ENCODE measurements at regions not wholly inside any gene's neighbourhood (a gene's known extent, or its start where the extent isn't known, plus 50 kb on each side); places are given as distances from the start of the nearest gene placed in this dataset.

GRCh38 chr4:124132161-124132560 is 580.4 kb downstream of the ANKRD50 start:
- Histone ChIP-seq H3K9me3 (replicated peaks in 1 of 2; ENCODE audit: control insufficient read depth in 2 of 2, insufficient read depth in 1 of 2, low read depth in 1 of 2, low read length in 2 of 2) (peaks cover 0 to 2% of the 10 kb centered on the region in 2 donors), H4K91ac (ENCODE audit: low read depth, low read length, poor library complexity) (no peak overlapping the region), H3K27me3 (ENCODE audit: control insufficient read depth in 3 of 3, insufficient read depth in 3 of 3, low read depth in 1 of 3, low read length in 3 of 3) (no peaks in the 10 kb centered on the region), H3K18ac (ENCODE audit: low read length) (no peak overlapping the region), H2BK5ac (ENCODE audit: low read length) (no peak overlapping the region), H3K14ac (ENCODE audit: low read length) (no peak overlapping the region), H2AK5ac (ENCODE audit: low read depth, low read length) (no peak overlapping the region), H2BK120ac (ENCODE audit: low read depth, low read length) (no peak overlapping the region), H3K4me3 (ENCODE audit: low read length in 2 of 2) (no peak overlapping the region), H3K27ac (replicated peaks; ENCODE audit: low read length) (no peak overlapping the region), H2AFZ (ENCODE audit: low read length) (no peak overlapping the region), H4K8ac (ENCODE audit: low read depth, low read length) (no peak overlapping the region), H3K4me2 (ENCODE audit: insufficient read depth, low read length, poor library complexity, severe bottlenecking) (no peak overlapping the region), H2BK15ac (ENCODE audit: low read length) (no peak overlapping the region), H3K23ac (ENCODE audit: low read depth, low read length, poor library complexity) (no peak overlapping the region), H3K79me1 (ENCODE audit: low read depth, low read length) (no peaks in the 10 kb centered on the region), H3K4ac (ENCODE audit: low read length) (no peak overlapping the region), H3K9ac (ENCODE audit: low read depth, low read length, poor library complexity) (no peak overlapping the region), H3K36me3 (replicated peaks in 1 of 2; ENCODE audit: control insufficient read depth in 2 of 2, insufficient read depth in 2 of 2, low read length in 2 of 2) (no peaks in the 10 kb centered on the region), H2BK12ac (ENCODE audit: low read length) (no peak overlapping the region), H3K4me1 (ENCODE audit: control insufficient read depth in 2 of 2, insufficient read depth in 1 of 2, low read depth in 1 of 2, low read length in 2 of 2) (no peaks in the 10 kb centered on the region)
- WGBS, 2 donors (ENCODE audit: extremely low coverage in 2 of 2, insufficient read length in 2 of 2, insufficient replicate concordance in 1 of 2) = no CpG with 5 or more reads among the region's 2 CpGs
- DNase-seq (ENCODE audit: low spot score) = no peak

GRCh38 chr4:124133753-124134152 is 578.8 kb downstream of the ANKRD50 start:
- H3K23ac ChIP-seq (ENCODE audit: low read depth, low read length, poor library complexity) = no peak overlapping the region
- WGBS, 2 donors (ENCODE audit: extremely low coverage in 2 of 2, insufficient read length in 2 of 2, insufficient replicate concordance in 1 of 2) = no CpG with 5 or more reads among the region's 1 CpG
- no peak overlapping the region for H3K4ac ChIP-seq (ENCODE audit: low read length)
- H4K8ac ChIP-seq (ENCODE audit: low read depth, low read length) = no peak overlapping the region
- no peak overlapping the region for H4K91ac ChIP-seq (ENCODE audit: low read depth, low read length, poor library complexity)
- no peak overlapping the region for H2BK15ac ChIP-seq (ENCODE audit: low read length)
- no peaks in the 10 kb centered on the region for H3K27me3 ChIP-seq (ENCODE audit: control insufficient read depth in 3 of 3, insufficient read depth in 3 of 3, low read depth in 1 of 3, low read length in 3 of 3)
- H2AFZ ChIP-seq (ENCODE audit: low read length) = no peak overlapping the region
- no peak overlapping the region for H2AK5ac ChIP-seq (ENCODE audit: low read depth, low read length)
- no peak overlapping the region for H2BK12ac ChIP-seq (ENCODE audit: low read length)
- no peak overlapping the region for H3K18ac ChIP-seq (ENCODE audit: low read length)
- H3K4me3 ChIP-seq (ENCODE audit: low read length in 2 of 2) = no peak overlapping the region
- H3K27ac ChIP-seq (replicated peaks; ENCODE audit: low read length) = no peak overlapping the region
- H3K9ac ChIP-seq (ENCODE audit: low read depth, low read length, poor library complexity) = no peak overlapping the region
- no peak overlapping the region for H3K4me2 ChIP-seq (ENCODE audit: insufficient read depth, low read length, poor library complexity, severe bottlenecking)
- DNase-seq (ENCODE audit: low spot score) = no peak
- H3K9me3 ChIP-seq (replicated peaks in 1 of 2; ENCODE audit: control insufficient read depth in 2 of 2, insufficient read depth in 1 of 2, low read depth in 1 of 2, low read length in 2 of 2) = peaks cover 0 to 2% of the 10 kb centered on the region in 2 donors
- H3K79me1 ChIP-seq (ENCODE audit: low read depth, low read length) = no peaks in the 10 kb centered on the region
- H2BK5ac ChIP-seq (ENCODE audit: low read length) = no peak overlapping the region
- no peak overlapping the region for H2BK120ac ChIP-seq (ENCODE audit: low read depth, low read length)
- H3K4me1 ChIP-seq (ENCODE audit: control insufficient read depth in 2 of 2, insufficient read depth in 1 of 2, low read depth in 1 of 2, low read length in 2 of 2) = no peaks in the 10 kb centered on the region
- no peak overlapping the region for H3K14ac ChIP-seq (ENCODE audit: low read length)
- H3K36me3 ChIP-seq (replicated peaks in 1 of 2; ENCODE audit: control insufficient read depth in 2 of 2, insufficient read depth in 2 of 2, low read length in 2 of 2) = no peaks in the 10 kb centered on the region

- Histone ChIP-seq H3K79me1 (ENCODE audit: low read depth, low read length) (no peaks in the 10 kb centered on the region), H3K9me3 (replicated peaks in 1 of 2; ENCODE audit: control insufficient read depth in 2 of 2, insufficient read depth in 1 of 2, low read depth in 1 of 2, low read length in 2 of 2) (peaks cover 0 to 2% of the 10 kb centered on the region in 2 donors), H4K91ac (ENCODE audit: low read depth, low read length, poor library complexity) (no peak overlapping the region), H3K18ac (ENCODE audit: low read length) (no peak overlapping the region), H3K27ac (replicated peaks; ENCODE audit: low read length) (no peak overlapping the region), H2AK5ac (ENCODE audit: low read depth, low read length) (no peak overlapping the region), H3K9ac (ENCODE audit: low read depth, low read length, poor library complexity) (no peak overlapping the region), H3K36me3 (replicated peaks in 1 of 2; ENCODE audit: control insufficient read depth in 2 of 2, insufficient read depth in 2 of 2, low read length in 2 of 2) (no peaks in the 10 kb centered on the region), H3K4me1 (ENCODE audit: control insufficient read depth in 2 of 2, insufficient read depth in 1 of 2, low read depth in 1 of 2, low read length in 2 of 2) (no peaks in the 10 kb centered on the region), H2BK15ac (ENCODE audit: low read length) (no peak overlapping the region), H3K27me3 (ENCODE audit: control insufficient read depth in 3 of 3, insufficient read depth in 3 of 3, low read depth in 1 of 3, low read length in 3 of 3) (no peaks in the 10 kb centered on the region), H2BK12ac (ENCODE audit: low read length) (no peak overlapping the region), H3K4me2 (ENCODE audit: insufficient read depth, low read length, poor library complexity, severe bottlenecking) (no peak overlapping the region), H2BK120ac (ENCODE audit: low read depth, low read length) (no peak overlapping the region), H2AFZ (ENCODE audit: low read length) (no peak overlapping the region), H3K14ac (ENCODE audit: low read length) (no peak overlapping the region), H2BK5ac (ENCODE audit: low read length) (no peak overlapping the region), H3K4me3 (ENCODE audit: low read length in 2 of 2) (no peak overlapping the region), H4K8ac (ENCODE audit: low read depth, low read length) (no peak overlapping the region), H3K23ac (ENCODE audit: low read depth, low read length, poor library complexity) (no peak overlapping the region), H3K4ac (ENCODE audit: low read length) (no peak overlapping the region)
- DNase-seq (ENCODE audit: low spot score) = no peak
- WGBS, 2 donors (ENCODE audit: extremely low coverage in 2 of 2, insufficient read length in 2 of 2, insufficient replicate concordance in 1 of 2) = no CpG with 5 or more reads among the region's 1 CpG
These were observed 577.1 kb downstream of the ANKRD50 start for GRCh38 chr4:124135409-124135813.

- Histone ChIP-seq H2BK12ac (ENCODE audit: low read length) (no peak overlapping the region), H3K4me1 (ENCODE audit: control insufficient read depth in 2 of 2, insufficient read depth in 1 of 2, low read depth in 1 of 2, low read length in 2 of 2) (no peaks in the 10 kb centered on the region), H3K4ac (ENCODE audit: low read length) (no peak overlapping the region), H3K14ac (ENCODE audit: low read length) (no peak overlapping the region), H2BK15ac (ENCODE audit: low read length) (no peak overlapping the region), H3K27me3 (ENCODE audit: control insufficient read depth in 3 of 3, insufficient read depth in 3 of 3, low read depth in 1 of 3, low read length in 3 of 3) (no peaks in the 10 kb centered on the region), H3K4me3 (ENCODE audit: low read length in 2 of 2) (no peak overlapping the region), H2BK5ac (ENCODE audit: low read length) (no peak overlapping the region), H2BK120ac (ENCODE audit: low read depth, low read length) (no peak overlapping the region), H2AFZ (ENCODE audit: low read length) (no peak overlapping the region), H4K91ac (ENCODE audit: low read depth, low read length, poor library complexity) (no peak overlapping the region), H3K4me2 (ENCODE audit: insufficient read depth, low read length, poor library complexity, severe bottlenecking) (no peak overlapping the region), H3K27ac (replicated peaks; ENCODE audit: low read length) (no peak overlapping the region), H2AK5ac (ENCODE audit: low read depth, low read length) (no peak overlapping the region), H3K9ac (ENCODE audit: low read depth, low read length, poor library complexity) (no peak overlapping the region), H3K36me3 (replicated peaks in 1 of 2; ENCODE audit: control insufficient read depth in 2 of 2, insufficient read depth in 2 of 2, low read length in 2 of 2) (no peaks in the 10 kb centered on the region), H3K79me1 (ENCODE audit: low read depth, low read length) (no peaks in the 10 kb centered on the region), H4K8ac (ENCODE audit: low read depth, low read length) (no peak overlapping the region), H3K9me3 (replicated peaks in 1 of 2; ENCODE audit: control insufficient read depth in 2 of 2, insufficient read depth in 1 of 2, low read depth in 1 of 2, low read length in 2 of 2) (no peaks in the 10 kb centered on the region), H3K18ac (ENCODE audit: low read length) (no peak overlapping the region), H3K23ac (ENCODE audit: low read depth, low read length, poor library complexity) (no peak overlapping the region)
- WGBS, 2 donors (ENCODE audit: extremely low coverage in 2 of 2, insufficient read length in 2 of 2, insufficient replicate concordance in 1 of 2) = no CpG with 5 or more reads among the region's 6 CpGs
- DNase-seq (ENCODE audit: low spot score) = no peak
These were observed 573.5 kb downstream of the ANKRD50 start for GRCh38 chr4:124139044-124139443.
